Stimulated activated CD4-positive, alpha-beta T cell treated with anti-CD3 and anti-CD28 coated beads, Interleukin-1b, Interleukin-23, amount 100 ng/mL, for 1 hour (primary cell): ENCODE measurements at regions not wholly inside any gene's neighbourhood (a gene's known extent, or its start where the extent isn't known, plus 50 kb on each side); places are given as distances from the start of the nearest gene placed in this dataset.

Experiments
- DNase-seq, 2 donors: peaks; one replicate each; pipeline ENCODE4 v3.0.0-alpha.2; 2020; ENCODE audit warnings: low read depth in 2 of 2

DNA sequence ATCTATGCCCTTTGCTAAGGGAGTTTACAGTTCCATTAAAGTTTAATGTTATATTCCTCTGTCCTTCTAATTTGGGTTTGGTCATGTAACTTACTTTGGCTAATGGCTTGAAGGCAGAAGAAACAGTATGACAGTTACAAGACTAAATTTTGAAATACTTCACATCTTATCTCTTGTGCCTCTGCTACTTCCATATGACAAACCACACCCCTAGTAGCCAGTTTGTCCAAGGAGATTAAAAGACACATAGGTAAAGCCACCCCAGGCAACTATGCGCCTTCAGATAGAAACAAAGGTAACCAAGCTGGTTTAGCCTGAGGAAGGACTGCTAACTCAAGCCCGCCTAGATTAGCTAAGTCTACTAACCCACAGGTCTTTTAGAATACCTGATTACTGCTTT lies 273.4 kb upstream of the MIR17HG start:
- no peak for DNase-seq

DNA sequence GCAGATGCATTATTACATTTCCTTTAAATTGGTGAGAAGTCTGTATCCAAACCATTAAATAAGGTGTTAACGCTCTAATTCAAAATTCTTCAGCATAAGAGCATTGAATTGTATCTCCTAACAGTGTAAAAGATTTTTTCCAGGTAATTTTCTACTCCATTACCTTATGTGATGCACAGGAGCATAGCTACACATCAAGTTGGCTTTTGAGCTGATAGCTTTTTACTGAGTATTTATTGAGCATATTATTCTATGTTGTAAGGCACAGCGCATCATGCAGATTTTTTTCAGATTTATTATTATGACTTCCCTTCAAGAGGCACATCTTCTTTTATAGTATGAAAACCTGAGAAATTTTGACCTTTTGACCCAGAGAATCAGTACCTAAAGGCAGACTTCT lies 270.7 kb upstream of the MIR17HG start:
- no peak for DNase-seq

DNA sequence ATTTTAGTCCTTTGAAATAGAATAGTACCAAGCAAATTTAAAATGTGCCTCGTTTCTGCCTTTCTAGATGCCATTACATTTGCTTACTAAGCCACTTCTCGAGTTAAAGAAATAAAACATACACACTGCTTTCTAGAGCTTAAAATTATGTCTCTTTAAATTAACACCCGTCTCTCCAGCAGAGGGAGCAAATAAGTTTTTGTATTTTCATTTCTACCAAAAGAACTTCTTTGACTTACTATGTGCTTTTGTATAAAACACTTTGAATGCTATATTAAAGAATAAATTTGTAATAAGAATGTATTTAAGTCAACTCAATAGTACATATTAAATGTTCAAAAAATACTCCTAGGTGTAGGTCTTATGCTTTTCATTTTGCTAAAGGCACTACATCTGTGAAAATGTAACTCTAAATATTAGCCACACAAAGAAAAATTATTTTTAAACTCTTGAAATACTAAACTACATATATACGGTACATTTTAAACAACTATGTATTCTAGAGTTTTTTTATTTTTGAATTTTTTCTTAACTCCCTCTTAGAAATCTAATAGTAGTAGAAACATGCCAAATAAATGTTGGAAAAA lies 269.3 kb upstream of the MIR17HG start:
- no peak for DNase-seq

DNA sequence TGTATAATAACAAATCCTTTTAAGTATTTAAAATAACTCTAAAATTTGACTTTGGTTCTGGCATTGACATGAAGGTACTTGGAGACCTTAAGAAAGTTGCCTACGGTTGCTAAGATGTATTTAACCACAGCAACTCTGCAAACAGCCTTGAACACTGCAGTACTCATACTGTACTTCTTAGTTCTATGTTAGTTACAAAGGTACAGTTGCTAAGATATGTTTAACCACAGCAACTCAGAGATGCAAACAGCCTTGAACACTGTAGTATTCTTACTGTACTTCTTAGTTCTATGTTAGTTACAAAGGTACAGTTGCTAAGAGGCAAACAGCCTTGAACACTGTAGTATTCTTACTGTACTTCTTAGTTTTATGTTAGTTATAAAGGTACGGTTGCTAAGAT lies 268.3 kb upstream of the MIR17HG start:
- no peak for DNase-seq

DNA sequence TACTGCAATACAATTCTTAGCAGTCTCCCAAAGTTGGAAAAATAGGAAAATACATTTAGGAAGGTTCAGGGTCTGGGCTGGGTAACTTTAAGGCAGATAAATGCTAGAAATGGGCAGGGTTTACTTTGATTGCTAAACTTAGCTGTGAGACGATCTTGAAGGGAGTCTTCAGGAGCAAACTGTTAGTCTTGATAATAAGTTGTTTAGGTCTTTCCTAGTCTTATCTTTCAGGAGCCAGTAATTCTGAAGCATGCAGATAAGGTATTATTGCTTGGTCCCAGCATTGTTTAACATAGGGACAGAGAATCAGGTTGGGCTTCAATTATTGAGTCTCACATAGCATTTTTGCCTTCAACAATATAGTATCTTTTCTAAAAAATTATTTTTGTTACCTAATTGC lies 262.4 kb upstream of the MIR17HG start:
- DNase-seq = no peak

DNA sequence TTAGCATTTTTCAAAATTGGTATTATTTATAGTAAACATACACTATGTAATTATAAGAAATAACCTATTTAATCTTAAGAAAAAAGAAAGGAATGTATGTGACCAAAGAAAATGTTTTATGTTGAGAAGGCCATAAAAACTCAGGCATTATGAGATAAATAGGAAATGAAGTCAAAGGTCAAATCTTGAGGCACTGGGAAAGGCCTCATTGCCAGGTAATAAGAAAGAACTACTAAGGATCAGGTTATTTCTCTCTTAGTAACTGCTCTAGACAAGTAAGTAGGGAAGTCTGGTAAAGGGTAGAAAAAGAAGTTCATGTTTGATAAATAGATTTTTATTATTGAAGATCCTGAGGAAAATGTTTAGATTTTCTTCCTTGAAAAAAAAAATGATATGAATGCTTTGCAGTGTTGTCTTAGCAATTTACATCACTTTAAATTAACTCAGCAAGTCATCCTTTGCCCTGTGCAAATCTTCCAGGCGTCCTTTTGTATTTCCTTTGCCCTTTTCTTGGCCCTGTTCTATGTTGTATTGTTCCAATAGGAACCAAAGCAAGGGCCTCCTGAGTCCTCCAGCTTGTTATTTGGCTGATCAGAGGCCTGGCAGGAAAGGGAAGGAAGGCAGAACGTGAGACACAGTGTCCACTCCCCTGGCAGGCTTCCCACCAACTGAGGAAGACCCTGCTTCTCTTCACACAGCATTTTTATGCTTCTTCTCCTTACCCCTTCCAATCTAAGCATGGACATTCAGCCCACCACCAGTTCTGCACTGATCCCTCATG lies 260.4 kb upstream of the MIR17HG start:
- DNase-seq = no peak

DNA sequence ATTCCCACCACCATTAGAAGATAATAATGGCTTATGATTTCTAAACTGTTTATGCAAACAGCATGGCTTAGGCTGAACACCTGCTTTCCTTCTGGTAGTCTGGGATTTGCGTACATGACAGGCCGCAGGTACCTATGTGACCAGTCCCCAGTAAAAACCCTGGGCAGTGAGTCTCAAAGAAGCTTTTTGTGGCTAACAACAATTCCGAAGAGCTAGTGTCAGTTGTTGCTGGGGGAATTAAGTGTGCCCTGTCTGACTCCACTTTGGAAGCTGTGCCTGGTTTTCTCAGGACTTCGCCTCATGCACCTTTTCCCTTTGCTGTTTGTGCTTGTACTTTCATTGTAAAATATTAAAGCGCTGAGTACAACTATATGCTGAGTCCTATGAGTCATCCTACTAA lies 250.2 kb upstream of the MIR17HG start:
- no peak for DNase-seq

DNA sequence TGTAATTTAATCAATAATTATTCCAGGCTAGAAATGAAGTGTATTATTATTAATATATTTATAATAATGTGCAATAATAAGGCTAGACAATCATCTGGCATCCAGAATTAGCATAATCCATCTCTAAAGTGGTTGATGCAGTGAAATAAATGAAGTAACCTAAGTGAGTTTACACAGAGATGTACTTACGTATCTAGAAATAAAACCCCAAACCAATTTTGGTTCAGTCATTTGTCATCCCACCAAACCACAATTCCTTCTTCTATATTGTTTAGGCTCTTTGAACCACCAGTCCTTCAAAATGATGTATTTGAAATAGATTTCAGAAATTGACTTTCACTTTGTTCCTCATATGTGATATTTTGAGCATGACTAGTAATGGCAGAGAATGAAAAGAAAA lies 247.6 kb upstream of the MIR17HG start:
- no peak for DNase-seq

DNA sequence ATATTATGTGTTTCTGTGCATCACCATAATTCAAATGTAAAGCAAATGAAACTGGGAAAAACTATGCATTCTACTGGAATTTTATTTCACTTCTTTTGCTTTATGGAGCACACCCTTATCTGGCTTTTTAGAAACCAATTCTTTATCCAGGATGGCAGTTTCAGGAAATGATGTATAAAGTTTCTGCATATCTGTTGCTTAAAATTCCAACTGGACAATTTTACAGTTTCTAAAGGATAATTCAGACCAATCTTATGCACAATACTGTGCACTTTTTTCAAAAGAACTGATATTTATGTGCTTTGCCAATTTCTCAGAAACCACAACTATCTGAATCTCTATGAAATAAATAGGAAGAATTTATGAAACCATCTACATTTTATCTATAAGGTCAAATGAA lies 246.5 kb upstream of the MIR17HG start:
- DNase-seq = no peak

DNA sequence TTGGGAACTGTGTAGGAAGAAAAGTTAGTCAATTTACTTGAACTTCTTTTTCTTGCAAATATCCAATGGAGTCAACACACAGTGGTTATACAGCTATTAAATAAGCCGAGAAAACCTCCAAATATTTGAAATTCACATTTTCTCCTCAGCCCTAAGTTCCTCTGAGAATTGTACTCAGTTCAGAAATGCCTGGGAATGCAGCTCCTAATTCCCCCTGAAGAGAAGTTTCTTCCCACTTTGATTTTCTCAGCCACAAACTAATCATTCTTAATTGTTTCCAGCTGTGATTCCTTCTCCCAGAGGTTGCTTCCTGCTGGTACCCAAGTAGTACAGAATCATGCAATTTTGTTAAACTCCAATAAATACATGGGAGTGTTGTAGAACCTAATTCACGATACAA lies 246.1 kb upstream of the MIR17HG start:
- DNase-seq = no peak

DNA sequence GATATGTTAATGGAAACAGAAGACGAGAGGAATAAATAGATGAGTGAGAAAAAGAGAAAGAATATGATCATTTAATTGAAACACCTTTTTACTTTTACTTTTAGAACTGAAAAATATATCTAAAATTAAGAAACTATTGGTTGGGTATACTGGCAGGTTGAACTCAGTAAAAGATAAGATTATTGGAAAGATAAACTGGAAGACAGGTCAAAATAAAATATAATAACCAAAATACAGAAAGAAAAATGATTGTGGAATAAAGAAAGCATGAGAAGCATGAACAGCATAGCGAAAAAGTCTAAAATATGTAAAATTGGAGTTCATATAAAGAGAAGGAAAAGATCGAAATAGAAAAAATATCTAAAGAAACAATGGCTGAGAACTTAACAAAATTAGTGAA lies 242.2 kb upstream of the MIR17HG start:
- DNase-seq = no peak

DNA sequence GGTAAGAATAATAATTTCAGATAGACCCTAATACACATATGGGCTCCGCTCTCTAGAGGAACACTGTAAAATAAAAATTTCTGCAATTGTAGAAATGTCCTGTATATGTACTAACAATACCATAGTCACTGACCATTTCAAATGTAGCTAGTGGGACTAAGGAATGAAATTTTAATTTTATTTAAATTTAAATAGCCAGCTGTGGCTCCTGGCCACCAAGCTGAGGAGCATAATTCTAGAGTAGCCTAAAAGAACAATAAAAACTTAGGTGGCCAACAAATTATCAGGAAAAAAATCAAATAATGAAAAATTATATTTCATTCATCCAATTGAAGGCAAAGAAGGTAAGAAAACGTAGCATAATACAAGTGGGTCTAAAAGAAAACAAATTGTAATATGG lies 240.9 kb upstream of the MIR17HG start:
- DNase-seq = no peak

DNA sequence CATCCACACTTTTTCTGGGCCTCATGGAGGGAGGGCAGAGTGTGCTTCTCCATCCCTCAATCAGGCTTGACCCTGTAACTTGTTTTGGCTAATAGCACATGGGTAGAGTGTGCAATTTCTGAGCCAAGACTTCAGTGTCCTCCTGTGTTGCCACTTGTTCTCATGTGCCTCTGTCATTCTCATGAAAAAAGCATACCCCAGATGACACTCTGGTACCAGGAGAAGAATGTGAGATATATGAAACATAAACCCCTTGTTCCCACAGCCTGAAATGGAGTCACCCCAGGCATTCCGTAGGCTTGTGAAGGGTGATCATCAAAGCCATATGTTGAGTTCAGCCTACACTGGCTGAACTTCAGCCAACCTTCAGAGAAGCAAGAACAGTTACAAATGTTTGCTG lies 239.2 kb upstream of the MIR17HG start:
- no peak for DNase-seq

DNA sequence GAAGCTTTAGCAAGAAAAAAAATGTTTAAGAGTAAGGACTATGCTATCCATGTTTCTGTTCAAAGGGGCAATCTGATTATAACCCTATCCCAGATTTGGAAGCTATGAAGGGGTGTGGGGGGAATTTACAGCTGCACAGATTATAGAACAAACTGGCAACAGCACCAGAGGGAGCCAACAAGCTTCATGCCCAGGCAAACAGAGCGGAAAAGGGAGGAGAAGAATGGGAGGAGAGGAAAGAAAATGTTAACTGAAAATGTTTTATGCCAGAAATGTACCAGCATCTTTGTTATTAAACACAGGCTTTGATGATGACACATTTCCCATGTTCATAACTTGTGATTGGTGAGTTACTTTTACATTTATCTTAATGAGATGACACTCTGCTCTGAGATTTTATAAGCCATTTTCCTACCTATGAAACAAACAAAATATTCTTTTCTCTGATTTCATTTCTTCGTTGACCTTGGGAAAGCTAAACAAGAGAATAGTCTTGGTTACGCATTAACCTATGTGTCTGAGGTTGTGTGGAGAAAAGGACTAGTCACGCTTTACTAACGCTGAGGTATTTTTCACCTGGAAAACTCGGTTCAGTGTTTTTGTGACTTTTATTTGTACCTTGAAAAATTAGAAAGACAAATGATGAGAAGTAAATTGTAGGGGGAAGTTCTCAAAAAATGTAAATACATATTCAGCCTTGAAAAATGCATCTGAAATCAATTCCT lies 235.8 kb upstream of the MIR17HG start:
- DNase-seq = no peak

DNA sequence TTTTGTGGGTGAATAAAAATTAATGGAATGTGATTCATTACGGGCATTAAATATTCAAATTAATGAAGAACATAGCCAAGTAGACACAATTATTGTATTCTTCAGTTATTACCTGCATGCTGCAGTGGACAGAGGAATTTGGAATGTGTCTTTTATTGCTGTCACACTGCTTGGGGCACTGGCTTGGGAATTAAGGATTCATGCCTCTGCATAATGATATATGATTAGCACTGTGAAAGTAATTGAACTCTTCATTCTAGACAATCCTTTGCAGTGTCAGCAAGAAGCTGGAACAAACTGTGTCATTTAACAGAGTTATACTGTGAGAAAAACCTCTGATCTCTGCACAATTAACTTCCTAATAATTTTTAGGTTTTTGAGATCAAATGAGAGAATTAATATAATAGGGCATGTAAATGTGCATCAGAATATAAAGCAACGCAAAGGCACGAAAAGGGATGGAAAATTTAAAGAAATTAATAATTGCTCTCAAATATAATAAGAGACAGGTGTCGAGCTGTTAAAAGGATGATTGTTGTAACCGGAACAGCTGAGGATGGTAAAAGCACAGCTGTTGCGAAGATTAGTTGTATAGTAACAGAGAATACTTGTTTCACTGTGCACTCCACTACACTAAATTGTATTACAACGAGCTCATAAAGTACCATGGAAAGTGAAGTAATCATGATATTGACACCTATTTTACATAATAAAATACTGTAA lies 235.1 kb upstream of the MIR17HG start:
- DNase-seq = no peak

DNA sequence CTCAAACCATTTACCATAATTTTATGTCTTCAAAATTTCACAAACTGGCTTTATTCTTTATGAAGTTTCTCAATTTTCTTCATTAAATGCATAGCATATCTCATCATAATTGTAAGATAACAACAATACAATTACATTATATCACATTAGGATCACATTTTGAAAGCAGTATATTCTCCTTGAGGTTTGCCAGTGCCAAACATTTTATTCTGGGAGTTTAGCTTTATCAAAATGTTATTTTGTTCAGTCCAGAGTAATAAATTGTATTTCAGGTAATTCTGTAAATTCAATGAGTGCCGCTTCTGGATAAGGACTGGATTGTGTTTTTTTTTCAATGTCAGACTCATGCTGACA lies 234.6 kb upstream of the MIR17HG start:
- no peak for DNase-seq

DNA sequence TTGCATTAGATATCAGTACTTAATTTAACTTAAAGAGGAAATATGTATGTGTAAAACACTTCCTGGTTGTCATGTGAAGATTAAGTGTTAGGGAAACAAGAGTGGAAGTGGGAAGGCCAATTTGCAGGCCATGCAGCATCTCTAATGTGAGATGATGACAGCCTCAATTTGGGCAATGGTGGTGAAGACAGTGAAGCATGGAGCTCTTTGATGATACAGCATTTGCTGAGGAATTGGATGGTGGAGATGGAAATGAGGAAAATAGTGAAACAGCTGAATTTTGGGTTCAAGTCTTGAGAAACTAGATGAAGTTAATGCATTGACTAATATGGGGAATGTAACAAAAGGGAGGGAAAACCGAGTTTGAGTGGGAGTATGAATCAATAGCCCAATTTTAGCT lies 231.7 kb upstream of the MIR17HG start:
- no peak for DNase-seq

DNA sequence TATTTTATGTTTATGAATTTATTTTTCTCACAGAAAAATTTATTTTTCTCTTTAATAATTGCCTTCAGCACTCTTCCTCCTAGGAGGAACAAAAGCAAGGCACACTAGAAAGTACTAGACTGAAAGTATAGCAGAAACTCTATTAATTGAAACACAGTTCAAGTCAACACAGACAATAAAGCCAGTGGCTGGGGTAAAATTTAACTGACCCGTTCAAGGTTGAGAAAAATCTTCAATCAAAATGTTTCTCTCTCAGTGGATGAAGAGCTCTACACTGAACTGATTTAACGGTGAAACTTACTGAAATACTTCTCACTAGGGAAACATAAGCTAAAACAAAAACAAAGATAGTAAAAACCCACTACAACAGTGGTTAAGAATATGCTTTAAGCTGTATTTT lies 230.1 kb upstream of the MIR17HG start:
- no peak for DNase-seq

DNA sequence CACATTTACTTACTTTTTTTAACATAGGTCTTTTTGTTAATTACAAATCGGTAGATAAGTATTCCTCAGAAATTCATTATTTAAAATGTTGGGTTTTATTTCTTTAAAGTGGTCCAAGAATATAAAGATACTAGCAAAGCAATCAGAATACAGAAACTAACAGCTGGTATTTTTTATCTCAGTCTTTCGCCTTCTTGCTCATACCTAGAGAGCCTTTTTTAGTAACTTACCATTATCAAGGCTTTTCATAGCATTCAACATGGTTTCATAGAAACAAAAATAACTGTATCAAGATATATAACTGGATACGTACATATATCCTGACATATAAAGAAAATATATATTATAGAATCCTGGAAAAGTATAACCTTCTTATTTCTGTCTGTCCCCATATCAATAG lies 227.8 kb upstream of the MIR17HG start:
- no peak for DNase-seq

DNA sequence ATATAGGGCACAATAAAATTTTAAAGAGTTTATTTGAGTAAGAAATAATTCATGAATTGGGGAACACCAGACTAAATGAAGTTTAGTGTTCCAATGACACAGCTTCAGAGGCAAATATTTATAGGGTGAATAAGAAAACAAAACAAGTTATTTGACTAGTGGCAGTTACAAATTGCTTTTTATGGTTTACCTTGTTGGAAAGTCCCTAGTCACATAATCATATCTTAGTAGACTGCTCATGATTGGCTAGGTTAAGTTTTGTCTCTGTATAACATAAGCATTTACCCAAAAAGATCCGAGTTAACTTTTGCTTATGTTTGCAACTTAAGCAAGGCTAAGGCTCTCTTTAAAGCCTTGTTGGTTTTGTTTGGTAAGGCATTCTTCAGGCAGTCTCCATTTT lies 224.7 kb upstream of the MIR17HG start:
- DNase-seq = no peak

DNA sequence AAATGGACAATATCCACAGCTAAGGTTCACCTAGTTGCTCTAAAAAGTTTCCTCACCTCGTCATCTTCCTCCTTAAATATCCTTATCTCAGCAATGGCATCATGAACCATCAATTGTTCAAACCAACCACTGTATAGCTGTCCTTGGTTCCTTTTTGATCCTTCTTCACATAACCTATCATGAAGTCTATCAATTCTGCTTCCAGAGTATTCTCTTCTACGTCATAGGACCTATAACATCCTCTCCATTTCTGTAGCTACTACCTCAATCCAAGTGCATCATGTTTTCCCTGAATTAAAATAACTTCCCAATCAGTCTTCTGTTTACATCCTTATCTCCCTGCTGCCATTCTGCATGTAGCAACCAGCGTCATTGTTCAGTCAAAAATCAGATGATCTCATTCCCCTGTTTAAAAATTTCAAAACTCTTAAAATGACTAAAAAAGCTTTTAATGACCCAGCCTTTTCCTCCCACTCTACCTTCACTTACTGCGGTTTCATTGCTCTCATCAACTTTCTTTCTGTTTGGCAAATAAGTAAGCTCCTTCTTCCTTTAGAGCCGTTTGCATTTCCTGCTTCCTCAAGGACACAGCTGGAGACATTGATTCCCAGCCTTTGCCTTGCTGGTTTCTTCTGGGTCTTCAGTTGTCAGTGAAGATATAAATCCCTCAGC lies 223.9 kb upstream of the MIR17HG start:
- DNase-seq = no peak

DNA sequence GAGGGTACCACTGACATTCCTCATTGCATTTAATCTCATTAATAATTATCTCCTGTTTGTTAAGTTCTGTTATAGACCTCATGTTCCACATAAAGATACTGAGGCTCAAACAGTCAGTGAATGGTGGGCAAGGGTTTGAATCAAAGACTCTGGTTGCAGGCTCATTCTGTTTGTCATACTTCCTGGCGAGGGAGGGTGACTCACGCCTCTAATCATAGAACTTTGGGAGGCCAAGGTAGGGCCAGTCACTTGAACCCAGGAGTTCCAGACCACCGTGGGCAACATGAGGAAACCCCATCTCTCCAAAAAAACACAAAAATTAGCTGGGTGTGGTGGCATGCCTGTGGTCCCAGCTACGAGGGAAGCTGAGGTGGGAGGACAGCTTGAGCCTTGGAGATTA lies 220.7 kb upstream of the MIR17HG start:
- no peak for DNase-seq
